Liver (tissue), 8 donors: ENCODE measurements at regions not wholly inside any gene's neighbourhood (a gene's known extent, or its start where the extent isn't known, plus 50 kb on each side); places are given as distances from the start of the nearest gene placed in this dataset.

ENCODE experiments used
- DNase-seq: peaks from one replicate; pipeline ENCODE4 v3.0.0-alpha.2; 2017; ENCODE audit warnings: low spot score
- H3K27ac ChIP-seq, 2 donors: one replicate each; pipeline ENCODE4 v1.7.0; 2013; ENCODE audit warnings: inconsistent platforms in 2 of 2, low read length in 2 of 2, control low read depth in 1 of 2, low read depth in 1 of 2, mild to moderate bottlenecking in 1 of 2
- H3K27me3 ChIP-seq, 4 donors: one replicate each; pipeline versions ENCODE4 v1.6.1 to v1.7.0; 2013; ENCODE audit warnings: low read length in 3 of 4, inconsistent platforms in 1 of 4, mild to moderate bottlenecking in 1 of 4, moderate library complexity in 1 of 4; ENCODE audit not compliant: control insufficient read depth in 4 of 4, insufficient read depth in 4 of 4
- H3K36me3 ChIP-seq, 4 donors: one replicate each; pipeline versions ENCODE4 v1.6.1 to v1.7.0; 2013; ENCODE audit warnings: low read length in 3 of 4, mild to moderate bottlenecking in 3 of 4, low read depth in 1 of 4, moderate library complexity in 1 of 4; ENCODE audit not compliant: control insufficient read depth in 4 of 4, insufficient read depth in 3 of 4
- H3K4me1 ChIP-seq, 4 donors: one replicate each; pipeline versions ENCODE4 v1.6.1 to v1.7.0; 2013; ENCODE audit warnings: low read length in 3 of 4, mild to moderate bottlenecking in 3 of 4, moderate library complexity in 1 of 4; ENCODE audit not compliant: control insufficient read depth in 4 of 4, insufficient read depth in 4 of 4
- H3K4me3 ChIP-seq, 3 donors: one replicate each; pipeline versions ENCODE4 v1.6.1 to v1.7.0; 2013; ENCODE audit warnings: low read length in 3 of 3, control low read depth in 1 of 3, low read depth in 1 of 3, mild to moderate bottlenecking in 1 of 3
- H3K9ac ChIP-seq, 2 donors: one replicate each; pipeline ENCODE4 v1.7.0; 2013; ENCODE audit warnings: low read length in 2 of 2, mild to moderate bottlenecking in 2 of 2, moderate library complexity in 2 of 2, control low read depth in 1 of 2, low read depth in 1 of 2
- H3K9me3 ChIP-seq, 4 donors: one replicate each; pipeline versions ENCODE4 v1.6.1 to v1.7.0; 2013; ENCODE audit warnings: low read length in 3 of 4; ENCODE audit not compliant: control insufficient read depth in 4 of 4
- ATF3 ChIP-seq: IDR thresholded peaks from 2 replicates; pipeline ENCODE4 v1.6.1; 2016; ENCODE audit warnings: antibody characterized with exemption
- CTCF ChIP-seq: fragments of 150-350 bp; IDR thresholded peaks from 2 replicates; pipeline ENCODE4 v1.5.1; 2017; ENCODE audit warnings: improper control_type of control experiment, low read depth, low read length; ENCODE audit not compliant: missing input control
- EGR1 ChIP-seq, 2 donors: IDR thresholded peaks; 2 replicates each; pipeline ENCODE4 v1.6.1; 2016 to 2018; ENCODE audit warnings: antibody characterized with exemption in 2 of 2, low read depth in 2 of 2
- FOXA1 ChIP-seq: IDR thresholded peaks from 2 replicates; pipeline ENCODE4 v1.6.1; 2016; ENCODE audit warnings: antibody characterized with exemption
- FOXA2 ChIP-seq: IDR thresholded peaks from 2 replicates; pipeline ENCODE4 v1.6.1; 2016; ENCODE audit warnings: antibody characterized with exemption
- GABPA ChIP-seq, 2 donors: IDR thresholded peaks in 1 of 2; conservative IDR thresholded peaks in 1 of 2; 2 replicates each; pipeline ENCODE4 v1.6.1; 2016; ENCODE audit warnings: antibody characterized with exemption in 2 of 2, mild to moderate bottlenecking in 1 of 2, moderate library complexity in 1 of 2
- HNF4A ChIP-seq, 2 donors: conservative IDR thresholded peaks; 2 replicates each; pipeline ENCODE4 v1.6.1; 2016; ENCODE audit warnings: antibody characterized with exemption in 2 of 2, mild to moderate bottlenecking in 2 of 2
- HNF4G ChIP-seq: IDR thresholded peaks from 2 replicates; pipeline ENCODE4 v1.6.1; 2016; ENCODE audit warnings: antibody characterized with exemption
- JUND ChIP-seq, 2 donors: IDR thresholded peaks; 2 replicates each; pipeline ENCODE4 v1.6.1; 2016; ENCODE audit warnings: antibody characterized with exemption in 2 of 2
- MAX ChIP-seq: IDR thresholded peaks from 2 replicates; pipeline ENCODE4 v1.6.1; 2016; ENCODE audit warnings: antibody characterized with exemption
- NR2F2 ChIP-seq: IDR thresholded peaks from 2 replicates; pipeline ENCODE4 v1.6.1; 2016; ENCODE audit warnings: antibody characterized with exemption
- RAD21 ChIP-seq, 2 donors: IDR thresholded peaks; 2 replicates each; pipeline ENCODE4 v1.6.1; 2016; ENCODE audit warnings: antibody characterized with exemption in 2 of 2, mild to moderate bottlenecking in 2 of 2
- REST ChIP-seq: IDR thresholded peaks from 2 replicates; pipeline ENCODE4 v1.6.1; 2016; ENCODE audit warnings: antibody characterized with exemption, mild to moderate bottlenecking
- RXRA ChIP-seq, 2 donors: IDR thresholded peaks; 2 replicates each; pipeline ENCODE4 v1.6.1; 2017 to 2018; ENCODE audit warnings: antibody characterized with exemption in 2 of 2, mild to moderate bottlenecking in 1 of 2
- SP1 ChIP-seq: IDR thresholded peaks from 2 replicates; pipeline ENCODE4 v1.6.1; 2018; ENCODE audit warnings: antibody characterized with exemption, mild to moderate bottlenecking
- TAF1 ChIP-seq: conservative IDR thresholded peaks from 2 replicates; pipeline ENCODE4 v1.6.1; 2016; ENCODE audit warnings: antibody characterized with exemption, mild to moderate bottlenecking
- YY1 ChIP-seq: IDR thresholded peaks from 2 replicates; pipeline ENCODE4 v1.6.1; 2016; ENCODE audit warnings: antibody characterized with exemption, mild to moderate bottlenecking
- ZBTB33 ChIP-seq: IDR thresholded peaks from 2 replicates; pipeline ENCODE4 v1.6.1; 2016; ENCODE audit warnings: antibody characterized with exemption
- WGBS: extraction: QIAGEN DNeasy Blood & Tissue Kit; methylation state at CpG from one replicate; pipeline ENCODE4 v1.1.7; 2013; 5-methylcytosine and 5-hydroxymethylcytosine counted together
- donor health status: healthy.
- donor health status: healthy.
- donor health status: healthy.
- donor health status: healthy.
- donor health status: healthy.

- H3K36me3 ChIP-seq, result no peaks in the 10 kb centered on the region
- H3K4me1 ChIP-seq, result peaks cover 0 to 13% (median 2%) of the 10 kb centered on the region in 4 donors
- H3K4me3 ChIP-seq, result no peak overlapping the region
- TF ChIP-seq GABPA (IDR thresholded peaks at IDR 0.05 in 1 of 2, conservative IDR thresholded peaks at IDR 0.05 in 1 of 2) (no peak), ZBTB33 (no peak), JUND (IDR thresholded peaks at IDR 0.05) (no peak), ATF3 (no peak), RAD21 (IDR thresholded peaks at IDR 0.05) (peak in 1 of 2 donors; percentile 29), FOXA1 (no peak), FOXA2 (peak; percentile 46), HNF4A (conservative IDR thresholded peaks at IDR 0.05) (peak in 1 of 2 donors; percentile 68), EGR1 (IDR thresholded peaks at IDR 0.05; ENCODE audit: low read depth in 2 of 2) (no peak), TAF1 (no peak), SP1 (no peak), HNF4G (no peak), NR2F2 (no peak), YY1 (peak; percentile 24), REST (no peak), MAX (peak; percentile 47), CTCF (no peak), RXRA (IDR thresholded peaks at IDR 0.05) (peak in 1 of 2 donors; percentile 48)
- no peak for DNase-seq
- no peaks in the 10 kb centered on the region for H3K9me3 ChIP-seq
- 40% methylated on average over 8 of the region's 8 CpGs for WGBS
- no peak overlapping the region for H3K9ac ChIP-seq
- H3K27ac ChIP-seq, result no peak overlapping the region
- no peaks in the 10 kb centered on the region for H3K27me3 ChIP-seq
These were observed 320.2 kb upstream of the UBE2E3 start for GRCh38 chr2:180660207-180660606.
